ENCODE measurements at regions not wholly inside any gene's neighbourhood (a gene's known extent, or its start where the extent isn't known, plus 50 kb on each side); places are given as distances from the start of the nearest gene placed in this dataset.

DNA sequence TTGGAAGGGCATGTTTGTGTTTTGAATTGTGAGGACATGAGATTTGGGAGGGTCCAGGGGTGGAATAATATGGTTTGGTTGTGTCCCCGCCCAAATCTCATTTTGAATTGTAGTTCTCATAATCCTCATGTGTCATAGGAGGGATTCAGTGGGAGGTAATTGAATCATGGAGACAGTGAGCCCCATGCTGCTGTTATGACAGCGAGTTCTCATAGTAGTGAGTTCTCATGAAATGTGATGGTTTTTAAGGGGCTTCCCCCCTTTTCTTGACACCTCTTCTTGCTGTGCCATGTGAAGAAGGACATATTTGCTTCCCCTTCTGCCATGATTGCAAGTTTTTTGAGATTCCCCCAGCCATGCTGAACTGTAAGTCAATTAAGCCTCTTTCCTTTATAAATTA is 260.0 kb downstream of the DUSP6 start:
- no peak overlapping the region for H3K27ac ChIP-seq (ENCODE audit: poor library complexity, severe bottlenecking)
- TF ChIP-seq, protein P1, sequence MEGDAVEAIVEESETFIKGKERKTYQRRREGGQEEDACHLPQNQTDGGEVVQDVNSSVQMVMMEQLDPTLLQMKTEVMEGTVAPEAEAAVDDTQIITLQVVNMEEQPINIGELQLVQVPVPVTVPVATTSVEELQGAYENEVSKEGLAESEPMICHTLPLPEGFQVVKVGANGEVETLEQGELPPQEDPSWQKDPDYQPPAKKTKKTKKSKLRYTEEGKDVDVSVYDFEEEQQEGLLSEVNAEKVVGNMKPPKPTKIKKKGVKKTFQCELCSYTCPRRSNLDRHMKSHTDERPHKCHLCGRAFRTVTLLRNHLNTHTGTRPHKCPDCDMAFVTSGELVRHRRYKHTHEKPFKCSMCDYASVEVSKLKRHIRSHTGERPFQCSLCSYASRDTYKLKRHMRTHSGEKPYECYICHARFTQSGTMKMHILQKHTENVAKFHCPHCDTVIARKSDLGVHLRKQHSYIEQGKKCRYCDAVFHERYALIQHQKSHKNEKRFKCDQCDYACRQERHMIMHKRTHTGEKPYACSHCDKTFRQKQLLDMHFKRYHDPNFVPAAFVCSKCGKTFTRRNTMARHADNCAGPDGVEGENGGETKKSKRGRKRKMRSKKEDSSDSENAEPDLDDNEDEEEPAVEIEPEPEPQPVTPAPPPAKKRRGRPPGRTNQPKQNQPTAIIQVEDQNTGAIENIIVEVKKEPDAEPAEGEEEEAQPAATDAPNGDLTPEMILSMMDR (IDR thresholded peaks at IDR 0.05; ENCODE audit: poor library complexity, severe bottlenecking), result no peak
- H3K36me3 ChIP-seq (ENCODE audit: low read depth), result no peaks in the 10 kb centered on the region
- H3K4me3 ChIP-seq (ENCODE audit: severe bottlenecking), result no peak overlapping the region
- H3K27me3 ChIP-seq (ENCODE audit: insufficient read depth, poor library complexity, severe bottlenecking), result no peaks in the 10 kb centered on the region
- ATAC-seq (ENCODE audit: low read depth) (no peak), DNase-seq (ENCODE audit: low spot score) (no peak)
- peaks cover 3% of the 10 kb centered on the region for H3K9me3 ChIP-seq (ENCODE audit: severe bottlenecking)
- no peaks in the 10 kb centered on the region for H3K4me1 ChIP-seq (ENCODE audit: insufficient read depth, poor library complexity, severe bottlenecking)

DNA sequence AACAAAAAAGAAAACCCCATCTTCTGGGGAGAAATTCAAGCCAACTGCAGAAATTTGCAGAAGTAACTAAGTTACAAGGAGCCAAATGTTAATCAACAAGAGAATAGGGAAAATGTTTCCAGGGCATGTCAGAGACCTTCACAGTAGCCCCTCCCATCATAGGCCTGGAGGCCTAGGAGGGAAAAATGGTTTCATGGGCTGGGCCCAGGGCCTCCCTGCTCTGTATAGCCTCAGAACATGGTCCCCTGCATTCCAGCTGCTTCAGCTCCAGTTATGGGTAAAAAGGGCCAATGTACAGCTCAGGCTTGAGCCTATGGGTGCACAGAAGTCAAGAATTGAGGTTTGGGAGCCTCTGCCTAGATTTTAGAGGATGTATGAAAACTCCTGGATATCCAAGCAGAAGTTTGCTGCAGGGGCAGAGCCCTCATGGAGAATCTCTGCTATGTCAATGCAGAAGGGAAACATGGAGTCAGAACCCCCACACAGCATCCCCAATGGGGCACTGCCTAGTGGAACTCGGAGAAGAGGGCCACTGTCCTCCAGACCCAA is 260.9 kb downstream of the DUSP6 start:
- no peaks in the 10 kb centered on the region for H3K36me3 ChIP-seq (ENCODE audit: low read depth)
- no peak for ATAC-seq (ENCODE audit: low read depth)
- no peak overlapping the region for H3K4me3 ChIP-seq (ENCODE audit: severe bottlenecking)
- H3K9me3 ChIP-seq (ENCODE audit: severe bottlenecking), result peaks cover 3% of the 10 kb centered on the region
- no peaks in the 10 kb centered on the region for H3K27me3 ChIP-seq (ENCODE audit: insufficient read depth, poor library complexity, severe bottlenecking)
- H3K4me1 ChIP-seq (ENCODE audit: insufficient read depth, poor library complexity, severe bottlenecking), result no peaks in the 10 kb centered on the region
- H3K27ac ChIP-seq (ENCODE audit: poor library complexity, severe bottlenecking), result no peak overlapping the region
- no peak for DNase-seq (ENCODE audit: low spot score)
- TF ChIP-seq, protein P1 (IDR thresholded peaks at IDR 0.05; ENCODE audit: poor library complexity, severe bottlenecking), result no peak

- TF ChIP-seq, protein P1 (IDR thresholded peaks at IDR 0.05; ENCODE audit: poor library complexity, severe bottlenecking), result no peak
- no peak overlapping the region for H3K27ac ChIP-seq (ENCODE audit: poor library complexity, severe bottlenecking)
- DNase-seq (ENCODE audit: low spot score) (no peak), ATAC-seq (ENCODE audit: low read depth) (no peak)
- peaks cover 3% of the 10 kb centered on the region for H3K9me3 ChIP-seq (ENCODE audit: severe bottlenecking)
- H3K27me3 ChIP-seq (ENCODE audit: insufficient read depth, poor library complexity, severe bottlenecking), result no peaks in the 10 kb centered on the region
- no peak overlapping the region for H3K4me3 ChIP-seq (ENCODE audit: severe bottlenecking)
- H3K4me1 ChIP-seq (ENCODE audit: insufficient read depth, poor library complexity, severe bottlenecking), result no peaks in the 10 kb centered on the region
- no peaks in the 10 kb centered on the region for H3K36me3 ChIP-seq (ENCODE audit: low read depth)
These were observed 263.0 kb downstream of the DUSP6 start for GRCh38 chr12:89089264-89089663.

GRCh38 chr12:89087876-89088275 is 264.4 kb downstream of the DUSP6 start:
- TF ChIP-seq, protein P1 (IDR thresholded peaks at IDR 0.05; ENCODE audit: poor library complexity, severe bottlenecking), result no peak
- no peak for ATAC-seq (ENCODE audit: low read depth)
- Histone ChIP-seq H3K36me3 (ENCODE audit: low read depth) (no peaks in the 10 kb centered on the region), H3K27ac (ENCODE audit: poor library complexity, severe bottlenecking) (no peak overlapping the region), H3K4me1 (ENCODE audit: insufficient read depth, poor library complexity, severe bottlenecking) (no peaks in the 10 kb centered on the region), H3K4me3 (ENCODE audit: severe bottlenecking) (no peak overlapping the region), H3K27me3 (ENCODE audit: insufficient read depth, poor library complexity, severe bottlenecking) (no peaks in the 10 kb centered on the region), H3K9me3 (ENCODE audit: severe bottlenecking) (peaks cover 3% of the 10 kb centered on the region)
- no peak for DNase-seq (ENCODE audit: low spot score)

- Histone ChIP-seq H3K27me3 (ENCODE audit: insufficient read depth, poor library complexity, severe bottlenecking) (no peaks in the 10 kb centered on the region), H3K9me3 (ENCODE audit: severe bottlenecking) (peaks cover 3% of the 10 kb centered on the region), H3K4me3 (ENCODE audit: severe bottlenecking) (no peak overlapping the region), H3K4me1 (ENCODE audit: insufficient read depth, poor library complexity, severe bottlenecking) (no peaks in the 10 kb centered on the region), H3K27ac (ENCODE audit: poor library complexity, severe bottlenecking) (no peak overlapping the region), H3K36me3 (ENCODE audit: low read depth) (no peaks in the 10 kb centered on the region)
- ATAC-seq (ENCODE audit: low read depth) (no peak), DNase-seq (ENCODE audit: low spot score) (no peak)
- TF ChIP-seq, protein P1 (IDR thresholded peaks at IDR 0.05; ENCODE audit: poor library complexity, severe bottlenecking), result no peak
These were observed 265.0 kb downstream of the DUSP6 start for GRCh38 chr12:89087149-89087825.
